ENCODE measurements at regions not wholly inside any gene's neighbourhood (a gene's known extent, or its start where the extent isn't known, plus 50 kb on each side); places are given as distances from the start of the nearest gene placed in this dataset.

DNA sequence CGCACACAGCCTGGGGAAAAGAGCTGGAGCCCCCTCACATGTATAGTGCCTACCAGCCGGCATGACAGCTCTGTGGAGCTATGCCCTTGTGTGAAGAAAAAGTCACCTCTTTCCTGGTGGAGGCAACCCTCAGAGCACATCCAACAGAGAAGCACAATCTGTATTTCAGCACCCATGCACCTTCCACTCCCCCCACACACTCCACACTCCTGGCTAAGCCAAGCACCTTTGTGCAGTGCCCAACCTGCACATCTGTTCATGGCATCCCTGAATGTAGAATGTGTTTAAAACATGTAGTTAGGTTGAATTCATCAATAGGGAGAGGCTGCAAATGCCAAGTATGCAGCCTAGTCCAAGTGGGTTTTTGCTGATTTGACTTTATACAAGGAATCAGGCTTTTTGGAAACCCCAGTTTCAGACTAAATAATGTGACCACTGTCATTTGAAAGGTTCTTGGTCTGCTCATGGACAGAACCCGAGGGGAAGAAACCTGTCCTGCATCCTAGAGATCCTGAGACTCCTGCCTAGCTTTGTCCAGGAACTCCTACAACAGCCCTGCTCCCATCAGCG, 197.1 kb downstream of the TOMM20 start:
- TF ChIP-seq, protein P1, sequence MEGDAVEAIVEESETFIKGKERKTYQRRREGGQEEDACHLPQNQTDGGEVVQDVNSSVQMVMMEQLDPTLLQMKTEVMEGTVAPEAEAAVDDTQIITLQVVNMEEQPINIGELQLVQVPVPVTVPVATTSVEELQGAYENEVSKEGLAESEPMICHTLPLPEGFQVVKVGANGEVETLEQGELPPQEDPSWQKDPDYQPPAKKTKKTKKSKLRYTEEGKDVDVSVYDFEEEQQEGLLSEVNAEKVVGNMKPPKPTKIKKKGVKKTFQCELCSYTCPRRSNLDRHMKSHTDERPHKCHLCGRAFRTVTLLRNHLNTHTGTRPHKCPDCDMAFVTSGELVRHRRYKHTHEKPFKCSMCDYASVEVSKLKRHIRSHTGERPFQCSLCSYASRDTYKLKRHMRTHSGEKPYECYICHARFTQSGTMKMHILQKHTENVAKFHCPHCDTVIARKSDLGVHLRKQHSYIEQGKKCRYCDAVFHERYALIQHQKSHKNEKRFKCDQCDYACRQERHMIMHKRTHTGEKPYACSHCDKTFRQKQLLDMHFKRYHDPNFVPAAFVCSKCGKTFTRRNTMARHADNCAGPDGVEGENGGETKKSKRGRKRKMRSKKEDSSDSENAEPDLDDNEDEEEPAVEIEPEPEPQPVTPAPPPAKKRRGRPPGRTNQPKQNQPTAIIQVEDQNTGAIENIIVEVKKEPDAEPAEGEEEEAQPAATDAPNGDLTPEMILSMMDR (IDR thresholded peaks at IDR 0.05) = no peak
- no peak for DNase-seq
- Mint-ChIP-seq H3K36me3 (ENCODE audit: low read depth) (no peaks in the 10 kb centered on the region), H3K27me3 (ENCODE audit: low read depth, poor library complexity) (peaks cover 3% of the 10 kb centered on the region), H3K4me1 (peaks cover 45% of the 10 kb centered on the region), H3K27ac (no peak overlapping the region), H3K4me3 (no peak overlapping the region), H3K9me3 (no peaks in the 10 kb centered on the region)

DNA sequence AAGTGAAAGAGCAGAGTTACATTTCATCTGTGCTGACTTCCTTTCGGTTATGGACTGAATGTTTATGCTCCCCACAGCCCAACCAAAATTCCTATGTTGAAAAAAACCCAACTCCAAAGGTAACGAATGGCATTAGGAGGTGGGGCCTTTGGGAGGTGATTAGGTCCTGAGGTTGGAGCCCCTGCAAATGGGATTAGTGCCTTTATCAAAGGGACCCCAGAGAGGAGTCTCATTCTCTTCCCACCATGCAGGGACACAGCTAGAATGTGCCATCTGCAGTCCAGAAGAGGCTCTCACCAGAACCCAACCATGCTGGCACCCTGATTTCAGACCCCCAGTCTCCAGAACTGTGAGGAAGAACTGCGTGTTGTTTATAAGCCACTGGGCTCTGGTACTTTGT, 199.3 kb downstream of the TOMM20 start:
- Mint-ChIP-seq H3K4me1 (peaks cover 60% of the 10 kb centered on the region), H3K36me3 (ENCODE audit: low read depth) (no peaks in the 10 kb centered on the region), H3K27me3 (ENCODE audit: low read depth, poor library complexity) (peaks cover 3% of the 10 kb centered on the region)

DNA sequence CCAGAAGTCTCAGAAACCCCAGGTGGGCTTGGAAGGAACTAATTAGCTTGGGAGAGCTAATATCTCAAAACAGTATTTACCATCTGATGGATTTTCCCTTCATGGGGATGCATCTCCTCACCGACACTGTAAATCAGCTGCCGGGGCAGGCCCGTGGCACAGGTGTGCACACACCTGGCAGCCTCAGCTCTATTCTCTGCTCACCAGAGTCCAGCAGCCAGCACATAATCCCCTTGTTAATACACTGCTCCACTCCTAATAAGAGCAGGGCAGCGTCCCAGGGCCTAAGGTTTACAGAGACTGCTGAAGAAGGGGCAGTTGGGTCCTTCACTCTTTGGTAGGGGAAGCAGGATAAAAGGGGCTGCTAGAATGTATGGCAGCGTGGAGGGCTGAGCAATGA, 200.0 kb downstream of the TOMM20 start:
- Mint-ChIP-seq H3K36me3 (ENCODE audit: low read depth) (no peaks in the 10 kb centered on the region), H3K27ac (no peak overlapping the region), H3K9me3 (peaks cover 4% of the 10 kb centered on the region), H3K4me3 (no peak overlapping the region), H3K4me1 (peaks cover 66% of the 10 kb centered on the region), H3K27me3 (ENCODE audit: low read depth, poor library complexity) (peaks cover 3% of the 10 kb centered on the region)
- TF ChIP-seq, protein P1 (IDR thresholded peaks at IDR 0.05) = no peak
- no peak for DNase-seq

More for the DNA sequence above, 199.3 kb downstream of the TOMM20 start:
- TF ChIP-seq, protein P1 (IDR thresholded peaks at IDR 0.05) = no peak
- Mint-ChIP-seq H3K27ac (no peak overlapping the region), H3K4me3 (no peak overlapping the region), H3K9me3 (no peaks in the 10 kb centered on the region)
- DNase-seq = no peak

DNA sequence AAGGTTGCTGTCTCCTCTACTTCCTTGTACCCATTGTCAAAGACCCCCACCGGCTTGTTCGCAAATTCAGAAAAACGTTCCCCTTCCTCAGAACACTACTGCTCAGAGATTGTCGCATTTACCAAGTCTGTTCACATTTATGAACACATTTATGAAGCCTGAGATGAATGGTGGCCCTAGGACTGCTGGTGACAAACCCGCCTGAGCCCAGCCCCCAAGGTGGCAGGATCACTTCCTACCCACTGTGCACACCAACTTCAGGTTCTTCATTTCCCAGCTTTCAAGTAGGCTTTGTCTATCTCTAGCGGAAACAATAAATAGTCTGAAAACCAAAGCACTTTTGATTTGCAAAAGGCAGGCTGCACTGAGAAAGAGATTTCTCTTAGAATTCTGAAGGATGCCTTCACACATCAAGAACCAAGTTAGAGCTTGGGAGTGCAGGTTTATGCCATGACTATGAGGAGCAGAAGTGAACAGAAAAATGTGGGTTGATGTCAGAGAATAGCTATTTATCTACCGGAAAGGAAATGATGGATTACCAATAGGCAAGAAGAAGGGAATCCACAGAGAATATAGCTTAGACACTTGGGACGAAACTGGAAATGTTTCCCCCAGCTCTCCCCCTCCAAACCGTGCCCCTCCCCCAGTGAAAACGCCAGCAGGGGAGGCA, 200.5 kb downstream of the TOMM20 start:
- peaks cover 4% of the 10 kb centered on the region for H3K9me3 Mint-ChIP-seq
- H3K27ac Mint-ChIP-seq = no peak overlapping the region
- H3K4me1 Mint-ChIP-seq = peaks cover 65% of the 10 kb centered on the region
- TF ChIP-seq, protein P1 (IDR thresholded peaks at IDR 0.05) = no peak
- peaks cover 3% of the 10 kb centered on the region for H3K27me3 Mint-ChIP-seq (ENCODE audit: low read depth, poor library complexity)
- no peaks in the 10 kb centered on the region for H3K36me3 Mint-ChIP-seq (ENCODE audit: low read depth)
- DNase-seq = no peak
- H3K4me3 Mint-ChIP-seq = no peak overlapping the region

DNA sequence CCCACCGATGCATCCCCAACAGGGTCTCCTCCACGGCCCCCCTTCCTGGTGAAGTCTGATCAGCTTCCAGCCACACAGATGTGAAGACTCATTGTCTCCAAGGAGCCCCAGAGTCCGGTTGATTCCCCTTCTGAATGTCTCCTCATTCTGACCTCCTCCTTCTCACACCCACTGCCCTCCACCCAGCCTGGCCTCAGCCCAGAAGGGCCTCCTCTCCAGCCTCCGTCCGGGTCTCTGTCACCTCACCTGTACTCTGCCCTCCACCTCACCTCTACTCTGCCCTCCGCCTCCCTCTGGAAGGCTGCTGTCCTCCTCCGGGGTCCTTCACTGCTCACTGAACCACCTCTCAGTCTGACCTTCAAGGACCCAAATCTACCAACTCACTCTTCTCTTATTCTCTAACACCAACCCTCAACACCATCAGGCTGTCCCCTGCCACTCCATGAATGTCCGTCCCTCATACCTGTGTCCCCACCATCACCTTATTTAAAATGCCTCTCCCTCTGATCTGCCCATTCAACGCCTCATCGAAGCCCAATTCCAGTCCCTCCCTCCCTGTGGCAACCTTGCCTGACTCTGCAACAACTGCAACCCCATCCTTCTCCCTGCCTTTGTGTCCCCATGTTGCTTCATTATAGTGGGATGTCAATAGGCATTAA, 201.2 kb downstream of the TOMM20 start:
- H3K4me1 Mint-ChIP-seq = peaks cover 60% of the 10 kb centered on the region
- peak overlapping the region; percentile 67 for H3K27ac Mint-ChIP-seq
- peaks cover 3% of the 10 kb centered on the region for H3K27me3 Mint-ChIP-seq (ENCODE audit: low read depth, poor library complexity)
- TF ChIP-seq, protein P1 (IDR thresholded peaks at IDR 0.05) = no peak
- H3K9me3 Mint-ChIP-seq = peaks cover 4% of the 10 kb centered on the region
- DNase-seq = no peak
- H3K4me3 Mint-ChIP-seq = no peak overlapping the region
- no peaks in the 10 kb centered on the region for H3K36me3 Mint-ChIP-seq (ENCODE audit: low read depth)

Measured in nephron progenitor cell (in vitro differentiated cells).